H1 (cell line): ENCODE measurements at regions not wholly inside any gene's neighbourhood (a gene's known extent, or its start where the extent isn't known, plus 50 kb on each side); places are given as distances from the start of the nearest gene placed in this dataset.

Experiments used
- ATF2 ChIP-seq: IDR thresholded peaks from 2 replicates; pipeline ENCODE4 v1.6.1; 2012; ENCODE audit warnings: low read length, inconsistent platforms
- CTCF ChIP-seq, 3 experiments: IDR thresholded peaks; 1 replicate in 2 of 3; 2 replicates in 1 of 3; pipeline versions ENCODE4 v1.5.1 to v1.6.1; 2011; ENCODE audit warnings: low read length in 3 of 3, mild to moderate bottlenecking in 3 of 3, inconsistent platforms in 2 of 3, low read depth in 1 of 3, moderate library complexity in 1 of 3; ENCODE audit not compliant: insufficient read depth in 1 of 3; ENCODE audit errors: control extremely low read depth in 1 of 3
- JUN ChIP-seq: IDR thresholded peaks from 2 replicates; pipeline ENCODE4 v1.6.1; 2011; ENCODE audit warnings: low read depth, mild to moderate bottlenecking, improper control_type of control experiment, low read length
- POLR2AphosphoS5 ChIP-seq: IDR thresholded peaks from 2 replicates; pipeline ENCODE4 v1.6.1; 2011; ENCODE audit warnings: low read depth, low read length
- SIN3A ChIP-seq, 2 experiments: IDR thresholded peaks in 1 of 2; conservative IDR thresholded peaks in 1 of 2; 2 replicates each; pipeline ENCODE4 v1.6.1; 2011 to 2012; ENCODE audit warnings: low read length in 2 of 2, improper control_type of control experiment in 1 of 2, low read depth in 1 of 2, mild to moderate bottlenecking in 1 of 2

DNA sequence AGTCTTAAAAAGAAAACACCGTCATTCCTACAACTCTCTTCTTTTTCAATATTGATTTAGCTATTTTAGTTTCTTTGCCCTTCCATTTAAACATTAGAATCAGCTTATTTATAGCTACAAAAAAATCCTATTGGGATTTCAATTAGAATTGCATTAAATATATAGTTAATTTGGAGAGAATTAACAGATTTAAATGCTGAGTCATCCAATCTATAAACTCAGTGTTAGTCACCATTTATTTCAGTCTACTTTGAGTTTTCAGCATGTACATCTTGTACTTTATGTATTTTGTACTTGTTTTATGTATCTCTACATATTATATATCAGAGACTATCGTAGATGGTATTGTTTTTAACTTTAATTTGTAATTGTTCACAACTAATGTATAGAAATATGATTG, 460.0 kb downstream of the KCNH5 start:
- TF ChIP-seq POLR2AphosphoS5 (no peak), ATF2 (no peak), CTCF (IDR thresholded peaks at IDR 0.05; ENCODE audit: control extremely low read depth in 1 of 3, insufficient read depth in 1 of 3, low read depth in 1 of 3, low read length in 3 of 3) (no peak), SIN3A (conservative IDR thresholded peaks at IDR 0.05 in 1 of 2, IDR thresholded peaks at IDR 0.05 in 1 of 2; ENCODE audit: low read depth in 1 of 2, low read length in 2 of 2) (no peak), JUN (no peak)
